ENCODE measurements at regions not wholly inside any gene's neighbourhood (a gene's known extent, or its start where the extent isn't known, plus 50 kb on each side); places are given as distances from the start of the nearest gene placed in this dataset.
"Not testable (repeated sequence)": the region's sequence is repeated elsewhere in the genome, so short reads cannot be mapped to it uniquely, and the experiment has no call there.

GRCh38 chr20:50433001-50433761 lies 77.0 kb upstream of the PTPN1 start:
- DNase-seq, result no peak

- no peak for DNase-seq
Measured at GRCh38 chr20:50434321-50434652, 75.9 kb upstream of the PTPN1 start.

GRCh38 chr20:50434653-50435396 lies 75.4 kb upstream of the PTPN1 start:
- no peak for DNase-seq

- DNase-seq, result no peak
Measured at GRCh38 chr20:50435397-50436051, 74.7 kb upstream of the PTPN1 start.

- no peak for DNase-seq
Measured at GRCh38 chr20:50436052-50436656, 74.0 kb upstream of the PTPN1 start.

- DNase-seq, result no peak
Measured at GRCh38 chr20:50436696-50437095, 73.5 kb upstream of the PTPN1 start.

- no peak for DNase-seq
Measured at GRCh38 chr20:50438986-50439407, 71.2 kb upstream of the PTPN1 start.

GRCh38 chr20:50439539-50440453 lies 70.4 kb upstream of the PTPN1 start:
- no peak for DNase-seq

- DNase-seq, result no peak
Measured at GRCh38 chr20:50442512-50442911, 67.7 kb upstream of the PTPN1 start.

GRCh38 chr20:50445354-50446151 lies 64.6 kb upstream of the PTPN1 start:
- DNase-seq, result no peak

- no peak for DNase-seq
Measured at GRCh38 chr20:50446351-50447101, 63.7 kb upstream of the PTPN1 start.

- no peak for DNase-seq
Measured at GRCh38 chr20:50447102-50447804, 62.9 kb upstream of the PTPN1 start.

GRCh38 chr20:50447817-50448216 lies 62.4 kb upstream of the PTPN1 start:
- no peak for DNase-seq

GRCh38 chr20:50448625-50449403 lies 61.4 kb upstream of the PTPN1 start:
- DNase-seq, result not testable (repeated sequence)

GRCh38 chr20:50449738-50450492 lies 60.3 kb upstream of the PTPN1 start:
- no peak for DNase-seq

GRCh38 chr20:50450493-50450826 lies 59.7 kb upstream of the PTPN1 start:
- no peak for DNase-seq

GRCh38 chr20:50450881-50451752 lies 59.1 kb upstream of the PTPN1 start:
- DNase-seq, result peak; percentile 49
